H1 (cell line): ENCODE measurements at regions not wholly inside any gene's neighbourhood (a gene's known extent, or its start where the extent isn't known, plus 50 kb on each side); places are given as distances from the start of the nearest gene placed in this dataset.

Source experiments
- CTCF ChIA-PET: fragments of 300-600 bp; sonication (Branson Sonifier 250); formaldehyde crosslinking; loops from one replicate; lab custom pipeline; 2021; ENCODE audit not compliant: partially characterized antibody; lab: Charles Lee
- POLR2A ChIA-PET: fragments of 300-600 bp; sonication (Branson Sonifier 250); formaldehyde crosslinking; loops from one replicate; lab custom pipeline; 2021; ENCODE audit warnings: inconsistent platforms; ENCODE audit not compliant: partially characterized antibody; lab: Charles Lee
- DNase-seq, 2 experiments: peaks; one replicate each; pipeline versions ENCODE4 v3.0.0 to v3.0.0-alpha.2; 2010 to 2022; ENCODE audit warnings: low spot score in 2 of 2, low read depth in 1 of 2, mixed read lengths in 1 of 2
- FAIRE-seq: peaks from 2 replicates; lab custom pipeline; 2011; peaks lifted over from hg19 to GRCh38; lab: Jason Lieb, UNC
- H2AFZ ChIP-seq: 2 replicates; pipeline ENCODE4 v1.8.1; 2012; ENCODE audit warnings: low read length, inconsistent platforms
- H2AK5ac ChIP-seq: 2 replicates; pipeline ENCODE4 v1.6.1; 2013; ENCODE audit warnings: low read depth, low read length
- H2BK120ac ChIP-seq: replicated peaks from 2 replicates; pipeline ENCODE3; 2013; ENCODE audit warnings: low read depth, low read length, inconsistent platforms
- H2BK12ac ChIP-seq: 2 replicates; pipeline ENCODE4 v1.6.1; 2013; ENCODE audit warnings: low read depth, low read length
- H2BK15ac ChIP-seq: 2 replicates; pipeline ENCODE4 v1.6.1; 2013; ENCODE audit warnings: low read length
- H2BK20ac ChIP-seq: 2 replicates; pipeline ENCODE4 v1.6.1; 2013; ENCODE audit warnings: low read length
- H2BK5ac ChIP-seq: 2 replicates; pipeline ENCODE4 v1.6.1; 2013; ENCODE audit warnings: low read depth, low read length
- H3K14ac ChIP-seq: 2 replicates; pipeline ENCODE4 v1.6.1; 2013; ENCODE audit warnings: inconsistent platforms; ENCODE audit not compliant: insufficient read length
- H3K18ac ChIP-seq: 2 replicates; pipeline ENCODE4 v1.6.1; 2013; ENCODE audit warnings: low read length; ENCODE audit errors: extremely low read depth
- H3K23ac ChIP-seq: 2 replicates; pipeline ENCODE4 v1.6.1; 2013; ENCODE audit warnings: inconsistent platforms; ENCODE audit not compliant: insufficient read length
- H3K23me2 ChIP-seq: 2 replicates; pipeline ENCODE4 v1.6.1; 2013; ENCODE audit warnings: low read depth, low read length
- H3K27ac ChIP-seq: 2 replicates; pipeline ENCODE4 v1.6.1; 2011; ENCODE audit warnings: low read depth, low read length, inconsistent platforms
- H3K27me3 ChIP-seq, 4 experiments: replicated peaks in 1 of 4; 1 replicate in 1 of 4; 2 replicates in 3 of 4; pipeline versions ENCODE4 v1.6.1 to v1.8.1; 2011 to 2013; ENCODE audit warnings: low read length in 3 of 4, mild to moderate bottlenecking in 3 of 4, inconsistent platforms in 2 of 4, mixed read lengths in 2 of 4, moderate library complexity in 1 of 4; ENCODE audit not compliant: control insufficient read depth in 3 of 4, insufficient read depth in 3 of 4; ENCODE audit errors: extremely low read depth in 1 of 4
- H3K36me3 ChIP-seq, 4 experiments: 2 replicates each; pipeline versions ENCODE4 v1.6.1 to v1.8.1; 2011 to 2013; ENCODE audit warnings: mild to moderate bottlenecking in 4 of 4, low read length in 3 of 4, moderate library complexity in 2 of 4, control low read depth in 1 of 4, inconsistent platforms in 1 of 4; ENCODE audit not compliant: insufficient read depth in 4 of 4, control insufficient read depth in 2 of 4
- H3K4ac ChIP-seq: replicated peaks from 2 replicates; pipeline ENCODE3; 2013; ENCODE audit warnings: low read length, low read depth, mixed read lengths, inconsistent platforms; ENCODE audit not compliant: insufficient read length
- H3K4me1 ChIP-seq, 4 experiments: replicated peaks in 1 of 4; 1 replicate in 1 of 4; 2 replicates in 3 of 4; pipeline versions ENCODE4 v1.6.1 to v1.8.1; 2011 to 2013; ENCODE audit warnings: low read length in 3 of 4, inconsistent platforms in 2 of 4, mixed read lengths in 1 of 4; ENCODE audit not compliant: insufficient read depth in 4 of 4, control insufficient read depth in 3 of 4
- H3K4me2 ChIP-seq, 2 experiments: 2 replicates each; pipeline versions ENCODE4 v1.6.1 to v1.8.1; 2011 to 2013; ENCODE audit warnings: low read depth in 2 of 2, low read length in 2 of 2, control low read depth in 1 of 2, inconsistent platforms in 1 of 2, mild to moderate bottlenecking in 1 of 2; ENCODE audit not compliant: insufficient read depth in 1 of 2
- H3K4me3 ChIP-seq, 4 experiments: fragments of 200-600, 300-600 bp in 1 of 4; sonication (generic), shearing (Covaris generic), sonication (Bioruptor Twin) in 1 of 4; 2 replicates each; pipeline versions ENCODE4 v1.5.1 to v1.8.1; 2011 to 2016; ENCODE audit warnings: low read length in 4 of 4, low read depth in 3 of 4, control low read depth in 2 of 4, inconsistent platforms in 2 of 4, mild to moderate bottlenecking in 2 of 4, mixed read lengths in 1 of 4, moderate library complexity in 1 of 4; ENCODE audit not compliant: insufficient read depth in 2 of 4; ENCODE audit errors: extremely low read depth in 1 of 4
- H3K56ac ChIP-seq: replicated peaks from 2 replicates; pipeline ENCODE3; 2013; ENCODE audit warnings: low read depth, mild to moderate bottlenecking, mixed read lengths, low read length, inconsistent platforms; ENCODE audit not compliant: insufficient read length
- H3K79me1 ChIP-seq: 2 replicates; pipeline ENCODE4 v1.6.1; 2013; ENCODE audit warnings: low read depth, low read length, control low read depth
- H3K79me2 ChIP-seq, 2 experiments: 2 replicates each; pipeline versions ENCODE4 v1.6.1 to v1.8.1; 2012 to 2013; ENCODE audit warnings: low read length in 2 of 2, mild to moderate bottlenecking in 2 of 2, inconsistent platforms in 1 of 2; ENCODE audit not compliant: insufficient read depth in 2 of 2, control insufficient read depth in 1 of 2
- H3K9ac ChIP-seq, 4 experiments: replicated peaks in 1 of 4; 1 replicate in 1 of 4; 2 replicates in 3 of 4; pipeline versions ENCODE4 v1.6.1 to v1.8.1; 2011 to 2013; ENCODE audit warnings: low read depth in 3 of 4, low read length in 3 of 4, control low read depth in 2 of 4, mild to moderate bottlenecking in 2 of 4, moderate library complexity in 2 of 4, inconsistent platforms in 1 of 4; ENCODE audit errors: extremely low read depth in 1 of 4
- H3K9me3 ChIP-seq, 2 experiments: 2 replicates each; pipeline versions ENCODE4 v1.6.1 to v1.8.1; 2012 to 2013; ENCODE audit warnings: mild to moderate bottlenecking in 2 of 2, moderate library complexity in 2 of 2, control low read depth in 1 of 2, inconsistent platforms in 1 of 2, low read depth in 1 of 2, low read length in 1 of 2, mixed read lengths in 1 of 2; ENCODE audit not compliant: insufficient read depth in 2 of 2
- H4K20me1 ChIP-seq, 2 experiments: replicated peaks in 1 of 2; 2 replicates each; pipeline versions ENCODE3 to v1.8.1; 2011 to 2013; ENCODE audit warnings: inconsistent platforms in 2 of 2, low read length in 2 of 2, mild to moderate bottlenecking in 1 of 2; ENCODE audit not compliant: insufficient read depth in 2 of 2, control insufficient read depth in 1 of 2
- H4K5ac ChIP-seq: 2 replicates; pipeline ENCODE4 v1.6.1; 2013; ENCODE audit warnings: low read length, low read depth, mixed read lengths, inconsistent platforms; ENCODE audit not compliant: insufficient read length
- H4K8ac ChIP-seq: 2 replicates; pipeline ENCODE4 v1.8.0; 2013; ENCODE audit warnings: mild to moderate bottlenecking, moderate library complexity, low read length, inconsistent platforms; ENCODE audit not compliant: insufficient read depth; ENCODE audit errors: extremely low read depth
- H4K91ac ChIP-seq: replicated peaks from 2 replicates; pipeline ENCODE3; 2013; ENCODE audit warnings: low read length, mixed read lengths, inconsistent platforms; ENCODE audit not compliant: insufficient read length
- CEBPB ChIP-seq: IDR thresholded peaks from 2 replicates; pipeline ENCODE4 v1.6.1; 2012; ENCODE audit warnings: low read depth, low read length
- GABPA ChIP-seq: IDR thresholded peaks from 2 replicates; pipeline ENCODE4 v1.6.1; 2011; ENCODE audit warnings: mild to moderate bottlenecking, low read length, moderate library complexity, borderline replicate concordance; ENCODE audit not compliant: insufficient read depth
- POLR2AphosphoS5 ChIP-seq: IDR thresholded peaks from 2 replicates; pipeline ENCODE4 v1.6.1; 2011; ENCODE audit warnings: low read depth, low read length
- SP1 ChIP-seq: IDR thresholded peaks from 2 replicates; pipeline ENCODE4 v1.6.1; 2011; ENCODE audit warnings: low read depth, low read length
- WGBS, 2 experiments: shearing (Covaris generic) in 1 of 2; methylation state at CpG; one replicate each; pipeline versions ENCODE4 v1.1.6 to v1.1.7; 2013 to 2015; ENCODE audit warnings: low lambda C conversion rate in 2 of 2, mixed read lengths in 2 of 2, inconsistent platforms in 1 of 2, low coverage in 1 of 2, missing lambda C conversion rate in 1 of 2; ENCODE audit not compliant: insufficient replicate concordance in 2 of 2, insufficient coverage in 1 of 2, insufficient read length in 1 of 2; ENCODE audit errors: extremely low coverage in 1 of 2, missing lambda C conversion rate in 1 of 2; 5-methylcytosine and 5-hydroxymethylcytosine counted together

GRCh38 chr2:118773826-118774225 is 73.6 kb downstream of the EN1 start:
- H3K23me2 ChIP-seq: peaks cover 7% of the 10 kb centered on the region
- H3K79me1 ChIP-seq: no peaks in the 10 kb centered on the region
- no peak overlapping the region for H3K4ac ChIP-seq
- H3K27me3 ChIP-seq: peaks cover 5 to 38% (median 25%) of the 10 kb centered on the region in 4 experiments
- no peak overlapping the region for H3K23ac ChIP-seq
- no peak overlapping the region; the same call in 1 of the 2 replicates for H4K8ac ChIP-seq
- no peak overlapping the region for H3K14ac ChIP-seq
- H3K18ac ChIP-seq: no peak overlapping the region
- no peak overlapping the region for H4K91ac ChIP-seq
- H2BK120ac ChIP-seq: no peak overlapping the region
- no peak overlapping the region for H2AFZ ChIP-seq
- H3K36me3 ChIP-seq: no peaks in the 10 kb centered on the region
- no peak overlapping the region for H2BK5ac ChIP-seq
- CTCF ChIA-PET: interaction anchor here (1.0 to 5.4 kb wide), 3 partner anchors 10 to 109 kb away, joined by 3 to 28 read pairs (median 8); no protein-coding TSS in a partner anchor
- no peak overlapping the region for H2AK5ac ChIP-seq
- no peaks in the 10 kb centered on the region; a peak in 3 of 7 replicates for H3K4me1 ChIP-seq
- no peak overlapping the region for H2BK20ac ChIP-seq
- WGBS, 2 experiments: 79% methylated on average over 7 of the region's 7 CpGs; no CpG with 5 or more reads in 1 of the 2 experiments
- TF ChIP-seq GABPA: no peak
- TF ChIP-seq POLR2AphosphoS5: no peak
- TF ChIP-seq SP1: no peak
- no peak for TF ChIP-seq CEBPB
- H2BK12ac ChIP-seq: no peak overlapping the region
- FAIRE-seq: no peak
- no peaks in the 10 kb centered on the region for H3K79me2 ChIP-seq
- no peak overlapping the region for H2BK15ac ChIP-seq
- POLR2A ChIA-PET: interaction anchor here (0.9 kb wide), 1 partner anchor 54 kb away, joined by 3 read pairs; no protein-coding TSS in a partner anchor
- no peak overlapping the region for H3K56ac ChIP-seq
- H4K20me1 ChIP-seq: no peaks in the 10 kb centered on the region
- no peaks in the 10 kb centered on the region for H3K9me3 ChIP-seq
- H3K4me2 ChIP-seq: no peak overlapping the region; a peak in 1 of 4 replicates
- no peak overlapping the region for H3K9ac ChIP-seq
- H3K4me3 ChIP-seq: peak overlapping the region in 1 of 4 experiments; percentile 66; a peak in 1 of 8 replicates
- no peak overlapping the region for H3K27ac ChIP-seq
- DNase-seq: no peak
- no peak overlapping the region for H4K5ac ChIP-seq
